ENCODE measurements at regions not wholly inside any gene's neighbourhood (a gene's known extent, or its start where the extent isn't known, plus 50 kb on each side); places are given as distances from the start of the nearest gene placed in this dataset.

DNA sequence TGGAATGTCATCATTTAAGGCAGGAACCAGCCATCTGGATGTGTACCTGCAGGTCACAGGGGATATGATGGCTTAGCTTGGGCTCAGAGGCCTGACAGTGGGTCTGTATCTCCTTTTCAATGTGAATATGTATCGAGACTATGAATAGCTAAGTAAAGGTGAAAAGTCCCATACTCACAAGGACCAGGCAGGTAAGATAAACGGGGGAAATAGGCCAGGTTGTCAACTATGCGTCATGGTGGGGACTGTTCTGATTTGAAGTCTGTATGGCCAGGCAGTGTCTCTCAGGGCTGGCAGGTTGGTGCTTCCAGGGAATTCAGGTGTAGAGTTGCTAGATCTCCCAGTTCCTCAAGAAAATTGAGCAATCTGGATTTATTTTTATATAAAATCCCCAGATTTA lies 987.9 kb upstream of the WWC1 start:
- H3K9me3 ChIP-seq (replicated peaks; ENCODE audit: control insufficient read depth, insufficient read depth, low read length), result no peaks in the 10 kb centered on the region
- H3K4me1 ChIP-seq (ENCODE audit: control insufficient read depth, extremely low read depth, insufficient read depth, low read length), result no peaks in the 10 kb centered on the region
- dilution Hi-C loops (cut with MboI; ENCODE audit: extremely low pct_ligation_motif_present, low sequenced_read_pairs) (no loop called here), intact Hi-C loops (cut with micrococcal nuclease) (no loop called here)
- BruUV-seq (replicated peaks), result no TSS peak
- ChIA-PET POLR2A (no interaction called here), CTCF (no interaction called here)
- H3K9me1 ChIP-seq (replicated peaks; ENCODE audit: control insufficient read depth, extremely low read depth, insufficient read depth, low read length), result no peaks in the 10 kb centered on the region
- H3K36me3 ChIP-seq (ENCODE audit: control insufficient read depth in 2 of 2, extremely low read depth in 1 of 2, insufficient read depth in 2 of 2, low read length in 2 of 2), result no peaks in the 10 kb centered on the region
- no peak overlapping the region for H3K9ac ChIP-seq (replicated peaks; ENCODE audit: extremely low read depth, insufficient read depth, low read length)
- no peaks in the 10 kb centered on the region for H4K20me1 ChIP-seq (replicated peaks; ENCODE audit: control insufficient read depth, extremely low read depth, insufficient read depth, low read length)
- no peak overlapping the region for H3K4me2 ChIP-seq (ENCODE audit: insufficient read depth, low read length)
- peaks cover 0 to 4% of the 10 kb centered on the region in 2 experiments for H3K27me3 ChIP-seq (ENCODE audit: control insufficient read depth in 2 of 2, insufficient read depth in 2 of 2, low read length in 2 of 2)
- TF ChIP-seq MYC (IDR thresholded peaks at IDR 0.05; ENCODE audit: low read depth, low read length) (no peak), EZH2 (IDR thresholded peaks at IDR 0.05; ENCODE audit: borderline replicate concordance, low read depth, low read length, severe bottlenecking) (no peak), FOS (IDR thresholded peaks at IDR 0.05; ENCODE audit: borderline replicate concordance, insufficient read depth, low read length) (no peak), POLR2A (IDR thresholded peaks at IDR 0.05; ENCODE audit: low read depth, low read length) (no peak), POLR2AphosphoS5 (IDR thresholded peaks at IDR 0.05; ENCODE audit: insufficient read depth, low read depth, low read length) (no peak), MAX (IDR thresholded peaks at IDR 0.05; ENCODE audit: insufficient read depth, insufficient read length) (no peak), JUN (IDR thresholded peaks at IDR 0.05; ENCODE audit: borderline replicate concordance, insufficient read depth, insufficient read length, low read depth) (no peak), GATA2 (IDR thresholded peaks at IDR 0.05; ENCODE audit: insufficient read depth, insufficient read length, low read depth, low read length) (no peak)
- TF ChIP-seq, protein P1, sequence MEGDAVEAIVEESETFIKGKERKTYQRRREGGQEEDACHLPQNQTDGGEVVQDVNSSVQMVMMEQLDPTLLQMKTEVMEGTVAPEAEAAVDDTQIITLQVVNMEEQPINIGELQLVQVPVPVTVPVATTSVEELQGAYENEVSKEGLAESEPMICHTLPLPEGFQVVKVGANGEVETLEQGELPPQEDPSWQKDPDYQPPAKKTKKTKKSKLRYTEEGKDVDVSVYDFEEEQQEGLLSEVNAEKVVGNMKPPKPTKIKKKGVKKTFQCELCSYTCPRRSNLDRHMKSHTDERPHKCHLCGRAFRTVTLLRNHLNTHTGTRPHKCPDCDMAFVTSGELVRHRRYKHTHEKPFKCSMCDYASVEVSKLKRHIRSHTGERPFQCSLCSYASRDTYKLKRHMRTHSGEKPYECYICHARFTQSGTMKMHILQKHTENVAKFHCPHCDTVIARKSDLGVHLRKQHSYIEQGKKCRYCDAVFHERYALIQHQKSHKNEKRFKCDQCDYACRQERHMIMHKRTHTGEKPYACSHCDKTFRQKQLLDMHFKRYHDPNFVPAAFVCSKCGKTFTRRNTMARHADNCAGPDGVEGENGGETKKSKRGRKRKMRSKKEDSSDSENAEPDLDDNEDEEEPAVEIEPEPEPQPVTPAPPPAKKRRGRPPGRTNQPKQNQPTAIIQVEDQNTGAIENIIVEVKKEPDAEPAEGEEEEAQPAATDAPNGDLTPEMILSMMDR (IDR thresholded peaks at IDR 0.05; ENCODE audit: extremely low read depth in 1 of 2, insufficient read depth in 1 of 2, low read depth in 1 of 2, low read length in 2 of 2), result no peak
- no peak overlapping the region for H3K4me3 ChIP-seq (replicated peaks in 1 of 3; ENCODE audit: insufficient read depth in 1 of 3, low read depth in 1 of 3, low read length in 3 of 3)
- DNase-seq (ENCODE audit: low read depth, low spot score) (no peak), FAIRE-seq (no peak)
- H3K79me2 ChIP-seq (ENCODE audit: control insufficient read depth, insufficient read depth, low read length), result no peaks in the 10 kb centered on the region
- H3K27ac ChIP-seq (ENCODE audit: insufficient read depth, low read depth, low read length), result no peak overlapping the region
- H2AFZ ChIP-seq (ENCODE audit: low read depth, low read length), result no peak overlapping the region

All from endothelial cell of umbilical vein (primary cell).